ENCODE measurements at regions not wholly inside any gene's neighbourhood (a gene's known extent, or its start where the extent isn't known, plus 50 kb on each side); places are given as distances from the start of the nearest gene placed in this dataset.
"Not testable (repeated sequence)": the region's sequence is repeated elsewhere in the genome, so short reads cannot be mapped to it uniquely, and the experiment has no call there.

DNA sequence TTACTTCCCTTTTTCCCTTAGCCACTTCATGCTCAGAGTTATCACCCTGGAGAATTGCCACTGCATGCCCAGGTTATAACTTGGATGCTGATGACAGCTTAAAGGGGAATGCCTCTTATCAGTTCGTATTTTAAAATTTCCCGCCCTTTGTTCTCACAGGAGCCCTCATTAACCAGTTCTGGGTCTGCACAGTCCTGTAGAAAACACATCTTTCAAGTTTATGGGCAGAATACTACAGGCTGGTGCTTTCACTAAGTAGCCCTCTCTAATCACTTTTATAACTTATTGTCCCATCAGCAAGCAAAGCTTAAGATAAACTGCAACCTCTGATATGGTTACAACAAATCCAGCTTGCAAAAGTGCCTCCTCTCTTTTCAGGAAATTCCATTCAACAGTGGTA, 587.3 kb upstream of the UBE2E2 start:
- no peak for DNase-seq

DNA sequence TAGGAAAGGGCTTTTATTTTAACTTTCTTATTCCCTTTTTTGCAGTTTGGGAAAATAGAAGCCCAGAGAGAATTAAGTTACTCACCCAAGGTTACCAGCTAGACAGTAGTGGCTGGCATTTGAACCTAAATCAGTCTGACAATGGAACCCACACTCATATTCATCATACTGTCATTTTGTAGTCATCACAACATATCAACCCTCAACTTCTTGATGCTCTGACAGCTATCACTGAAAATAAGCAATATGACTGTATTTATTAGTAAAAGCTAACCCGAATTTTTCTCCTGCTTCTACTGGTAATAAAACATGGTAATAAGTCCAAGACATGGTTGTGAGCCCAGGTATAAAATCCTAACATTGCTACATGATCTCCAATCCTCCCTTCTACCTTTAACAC, 585.8 kb upstream of the UBE2E2 start:
- no peak for DNase-seq

DNA sequence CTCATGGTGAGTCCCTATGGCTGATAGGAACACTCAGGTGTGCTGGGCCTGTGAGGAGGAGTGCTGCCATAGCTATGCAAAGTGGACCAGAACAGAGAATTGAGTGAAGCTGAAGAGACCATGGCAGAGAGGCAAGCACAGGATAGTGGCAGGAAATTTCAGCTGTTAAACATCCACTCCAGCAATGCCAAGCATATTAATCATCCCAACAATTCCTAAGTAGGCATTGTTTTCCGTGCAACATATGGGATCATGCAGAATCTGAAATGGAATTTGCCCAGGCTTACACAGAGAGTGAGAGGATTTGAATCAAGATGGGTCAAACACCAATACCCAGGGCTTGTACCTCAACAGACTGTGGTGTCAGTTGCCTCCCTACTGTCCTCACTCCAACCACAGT, 582.6 kb upstream of the UBE2E2 start:
- DNase-seq, result no peak

DNA sequence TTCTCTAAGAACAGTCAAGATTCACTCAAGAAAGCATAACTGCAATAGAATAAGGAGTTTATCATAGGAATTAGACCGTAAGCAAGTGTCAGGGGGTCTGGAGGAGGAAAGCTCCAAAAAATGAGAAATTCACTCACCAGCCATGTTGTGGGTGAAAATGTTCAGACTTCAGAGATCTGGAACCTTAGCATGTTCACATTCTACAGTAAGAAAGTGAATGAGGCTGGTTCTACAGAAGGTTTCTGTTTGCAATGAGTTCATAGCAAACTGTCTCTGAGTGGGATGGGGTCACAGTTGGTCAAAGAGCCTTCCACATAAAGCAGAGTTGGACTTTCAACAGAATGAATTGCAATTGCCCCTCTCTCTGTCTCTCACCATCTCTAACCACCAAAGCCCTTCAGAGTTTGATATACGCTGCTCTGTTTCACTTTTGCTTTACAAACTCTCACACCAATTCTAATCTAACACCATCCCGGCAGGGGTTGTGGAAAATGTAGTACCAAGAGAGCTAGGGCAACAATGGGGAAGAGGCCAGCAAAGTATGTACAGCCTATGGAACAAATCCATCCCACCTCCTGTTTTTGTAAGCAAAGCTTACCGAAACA, 581.8 kb upstream of the UBE2E2 start:
- no peak for DNase-seq

DNA sequence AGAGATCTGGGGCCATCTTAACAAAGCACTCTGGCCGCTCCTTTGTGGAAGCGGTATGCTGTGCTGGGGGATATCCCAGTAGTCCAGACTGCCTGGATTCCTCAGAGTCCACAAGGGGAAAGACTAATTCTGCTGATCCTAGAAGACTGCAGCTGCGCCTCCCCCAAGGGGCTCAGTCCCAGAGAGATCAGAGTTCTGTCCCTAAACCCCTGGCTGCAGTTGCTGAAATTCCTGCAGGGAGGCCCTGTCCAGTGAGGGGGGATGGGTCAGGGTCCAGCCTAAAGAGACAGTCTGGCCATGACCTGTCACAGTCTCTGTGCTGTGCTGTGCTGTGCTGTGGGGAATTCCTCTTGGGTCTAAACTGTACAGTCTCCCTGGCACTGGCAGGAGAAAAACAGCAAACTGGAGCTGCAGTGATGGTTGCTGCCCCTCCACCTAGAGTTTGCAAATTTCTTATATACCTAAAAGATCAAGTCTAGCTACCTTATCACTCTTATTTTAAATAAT, 575.1 kb upstream of the UBE2E2 start:
- DNase-seq, result no peak

DNA sequence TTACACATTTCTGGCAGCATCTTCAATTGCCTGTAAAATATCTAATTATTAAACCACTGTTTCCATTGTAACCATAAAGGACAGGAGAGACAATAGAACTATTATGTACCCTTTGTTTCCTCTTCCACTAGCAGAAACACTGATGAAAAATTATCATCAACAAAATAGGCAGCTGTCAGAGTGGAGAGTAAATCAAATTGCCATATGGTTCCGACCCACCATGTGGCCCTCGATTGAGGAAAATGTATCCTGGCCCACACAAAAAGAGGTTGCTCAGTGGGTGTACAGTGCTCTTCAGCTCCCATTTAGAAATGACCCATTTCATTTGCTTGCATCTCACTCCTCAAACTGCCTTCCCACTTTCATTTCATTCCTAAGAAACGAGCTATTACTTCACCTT, 570.6 kb upstream of the UBE2E2 start:
- DNase-seq, result no peak

DNA sequence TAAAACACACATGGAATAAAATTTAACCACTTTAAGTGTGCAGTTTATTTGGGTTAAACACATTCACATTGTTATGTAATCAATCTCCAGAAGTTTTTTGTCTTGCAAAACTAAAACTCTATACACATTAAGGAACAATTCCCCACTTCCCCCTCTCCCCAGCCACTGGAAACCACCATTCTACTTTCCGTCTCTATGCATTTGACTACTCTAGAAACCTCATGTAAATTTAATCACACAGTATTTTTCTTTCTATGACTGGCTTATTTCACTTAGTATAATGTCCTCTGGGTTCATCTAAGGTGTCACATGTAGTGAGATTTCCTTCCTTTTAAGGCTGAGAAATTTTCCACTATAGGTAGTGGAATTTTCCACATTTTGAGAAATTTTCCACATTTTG, 568.7 kb upstream of the UBE2E2 start:
- no peak for DNase-seq

DNA sequence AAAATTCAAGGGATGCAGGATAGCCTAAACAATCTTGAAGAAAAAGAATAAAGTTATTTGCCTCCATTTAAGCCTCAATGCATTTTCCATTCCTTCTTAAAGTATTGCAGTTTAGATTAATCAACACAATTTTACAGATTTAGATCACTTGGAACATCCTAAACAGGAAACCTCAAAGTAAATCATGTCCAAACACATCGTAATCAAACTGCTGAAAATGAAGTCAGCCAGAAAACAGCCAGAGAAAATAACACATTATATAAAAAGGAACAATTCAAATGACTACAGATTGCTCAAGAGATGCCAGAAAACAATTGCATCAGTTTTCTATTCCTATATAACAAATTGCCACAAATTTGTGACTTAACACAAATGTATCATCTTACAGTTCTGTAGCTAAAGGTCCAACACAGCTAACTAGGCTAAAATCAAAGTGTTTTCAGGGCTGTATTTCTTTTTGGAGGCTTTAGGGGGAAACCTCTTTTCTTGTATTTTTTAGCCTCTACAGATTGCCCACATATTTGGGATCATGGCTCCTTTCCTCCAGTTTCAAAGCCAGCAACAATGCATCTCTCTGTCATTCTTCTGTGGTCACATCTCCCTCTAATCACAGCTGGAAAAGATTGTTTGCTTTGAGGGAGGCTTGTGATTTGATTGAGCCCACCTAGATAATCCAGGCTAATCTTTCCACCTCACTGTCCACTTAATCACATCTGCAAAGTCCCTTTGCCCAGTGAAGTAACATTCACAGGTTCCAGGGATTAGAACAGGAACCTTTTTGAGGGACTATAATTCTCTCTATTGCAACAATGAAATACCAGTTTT, 543.3 kb upstream of the UBE2E2 start:
- DNase-seq, result no peak

DNA sequence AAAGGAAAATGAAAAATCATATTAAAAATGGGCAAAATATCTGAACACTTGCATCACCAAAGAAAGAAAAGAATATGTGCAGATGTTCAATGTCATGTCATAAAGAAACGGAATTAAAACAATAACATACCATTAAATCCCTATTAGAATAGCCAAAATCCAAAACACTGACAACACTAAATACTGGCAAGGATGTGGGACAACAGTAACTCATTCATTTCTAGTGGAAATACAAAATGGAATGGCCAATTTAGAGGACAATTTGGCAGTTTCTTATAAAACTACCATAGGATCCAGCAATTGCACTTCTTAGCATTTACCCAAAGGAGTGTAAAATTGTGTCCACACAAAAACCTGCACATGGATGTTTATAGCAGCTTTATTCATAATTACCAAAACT, 542.5 kb upstream of the UBE2E2 start:
- no peak for DNase-seq

DNA sequence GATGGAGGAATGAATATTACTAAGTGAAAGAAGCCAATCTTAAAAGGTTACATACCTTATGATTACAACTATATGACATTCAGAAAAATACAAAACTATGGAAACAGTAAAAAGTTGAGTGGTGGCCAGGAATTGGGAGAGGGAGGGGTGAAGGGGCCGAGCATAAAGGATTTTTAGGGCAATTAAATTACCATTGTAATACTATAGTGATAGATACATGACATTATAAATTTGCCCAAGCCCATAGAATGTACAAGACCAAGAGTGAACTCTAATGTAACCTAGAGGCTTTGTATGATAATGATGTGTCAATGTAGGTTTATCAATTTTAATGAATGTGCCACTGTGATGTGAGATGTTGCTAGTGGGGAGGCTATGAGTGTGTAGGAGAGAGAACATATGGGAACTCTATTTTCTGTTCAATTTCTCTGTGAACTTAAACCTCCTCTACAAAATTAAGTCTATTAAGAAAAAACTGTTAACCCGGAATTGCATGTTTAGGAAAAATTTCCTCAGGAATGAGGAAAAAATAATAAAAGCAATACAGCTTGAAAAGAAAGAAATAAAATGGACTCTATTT, 541.9 kb upstream of the UBE2E2 start:
- DNase-seq, result no peak

DNA sequence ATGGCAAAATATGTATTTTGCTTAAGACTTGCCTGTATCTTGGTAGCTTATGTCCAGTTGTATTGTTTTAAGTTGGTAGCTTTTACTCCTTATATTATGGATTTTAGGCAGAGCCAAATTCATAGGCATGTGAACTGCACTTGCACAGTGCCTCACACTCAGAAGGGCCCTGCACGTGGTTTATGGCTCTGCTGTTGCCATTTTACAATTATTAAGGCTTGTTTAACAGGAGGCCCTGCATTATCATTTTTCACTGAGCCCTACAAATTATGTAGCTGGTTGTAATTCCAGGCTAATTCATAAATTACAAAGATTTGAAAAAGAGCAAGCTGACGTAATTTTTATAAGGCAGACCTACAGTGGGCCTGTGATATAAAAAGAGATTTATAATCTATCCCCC, 537.6 kb upstream of the UBE2E2 start:
- DNase-seq, result no peak

DNA sequence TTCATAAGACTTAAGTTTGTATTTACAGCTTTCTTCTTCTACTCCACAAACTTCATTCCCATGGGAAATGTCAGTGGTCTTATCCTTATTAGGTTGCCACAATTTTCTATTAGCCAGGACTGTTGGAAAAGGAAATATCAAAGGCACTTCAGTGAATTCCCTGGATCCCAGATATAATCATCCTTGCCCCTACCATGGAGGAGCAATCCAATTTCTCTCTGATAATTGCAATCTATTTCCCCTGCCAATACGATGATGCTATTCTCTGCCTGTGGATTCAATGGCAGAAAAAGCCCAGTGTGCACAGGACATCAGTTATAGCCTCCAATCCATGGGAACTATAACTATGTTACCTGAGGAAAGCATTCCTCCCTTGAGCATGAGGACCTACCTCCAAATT, 536.4 kb upstream of the UBE2E2 start:
- DNase-seq, result no peak

DNA sequence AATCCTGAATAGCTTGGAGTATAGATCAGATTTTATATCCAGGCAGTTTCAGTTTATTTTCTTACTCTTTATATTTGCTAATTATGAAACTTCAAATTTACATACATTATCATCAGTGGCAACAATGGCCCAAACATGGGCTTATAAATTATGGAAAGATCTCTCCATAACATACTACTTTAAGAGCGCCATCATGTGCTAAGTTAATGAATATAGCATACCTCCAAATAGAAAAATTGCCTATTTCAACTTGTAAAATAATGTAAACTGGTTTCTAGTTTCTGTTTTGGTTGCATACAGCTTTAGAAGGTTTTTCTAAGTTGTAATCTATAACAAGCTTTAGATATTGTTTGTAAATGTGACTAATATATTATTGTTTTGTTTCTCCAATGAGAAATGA, 531.3 kb upstream of the UBE2E2 start:
- DNase-seq, result no peak

DNA sequence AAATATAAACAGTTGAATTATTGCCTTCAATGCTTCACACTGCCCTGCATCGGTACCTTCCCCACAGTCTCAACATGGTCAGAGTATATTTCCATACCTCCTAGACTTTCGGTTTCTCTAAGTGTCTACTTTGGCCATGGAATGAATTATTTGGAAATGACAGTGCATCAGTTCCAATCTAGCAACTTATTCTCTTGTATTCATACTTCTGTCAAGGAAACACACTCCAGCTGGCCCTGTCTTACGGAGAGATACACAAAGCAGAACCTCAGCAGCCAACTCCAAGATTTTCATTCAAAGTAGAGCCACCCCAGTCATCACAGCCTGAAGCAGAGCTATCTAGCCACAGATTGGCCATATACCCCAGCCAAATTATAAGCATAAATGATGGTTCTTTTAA, 518.4 kb upstream of the UBE2E2 start:
- no peak for DNase-seq

DNA sequence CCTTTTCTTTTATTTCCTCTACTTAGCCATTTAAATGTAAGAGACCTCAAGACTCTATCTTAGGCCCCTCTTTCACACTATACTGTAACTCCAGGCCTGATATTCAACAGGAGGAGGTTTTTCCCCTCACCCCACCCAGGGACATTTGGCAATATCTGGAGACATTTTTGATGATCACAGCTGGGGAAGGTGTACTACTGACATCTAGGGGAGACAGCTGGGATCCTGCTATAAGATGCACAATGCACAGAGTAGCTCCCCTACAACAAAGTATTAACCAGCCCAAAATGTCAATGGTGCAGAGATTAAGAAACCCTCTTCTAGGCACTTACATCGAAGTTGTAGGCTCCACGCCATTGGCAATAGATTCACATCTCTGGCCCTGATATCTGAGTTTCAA, 517.5 kb upstream of the UBE2E2 start:
- DNase-seq, result no peak

DNA sequence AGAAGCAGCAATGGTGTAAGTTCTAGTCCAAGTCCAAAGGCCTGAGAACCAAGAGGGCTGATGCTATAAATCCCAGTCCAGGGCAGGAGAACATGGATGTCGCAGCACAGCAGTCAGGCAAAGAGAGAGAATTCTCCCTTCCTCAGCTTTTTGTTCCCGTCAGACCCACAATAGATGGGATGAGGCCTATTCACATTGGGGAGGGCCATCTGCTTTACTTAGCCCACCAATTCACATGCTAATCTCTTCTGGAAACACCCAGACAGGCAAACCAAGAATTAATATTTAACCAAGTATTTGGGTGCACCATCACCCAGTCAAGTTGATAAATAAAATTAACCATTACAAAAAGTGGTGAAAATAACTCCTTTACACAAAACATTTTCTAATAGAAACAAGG, 511.7 kb upstream of the UBE2E2 start:
- no peak for DNase-seq

DNA sequence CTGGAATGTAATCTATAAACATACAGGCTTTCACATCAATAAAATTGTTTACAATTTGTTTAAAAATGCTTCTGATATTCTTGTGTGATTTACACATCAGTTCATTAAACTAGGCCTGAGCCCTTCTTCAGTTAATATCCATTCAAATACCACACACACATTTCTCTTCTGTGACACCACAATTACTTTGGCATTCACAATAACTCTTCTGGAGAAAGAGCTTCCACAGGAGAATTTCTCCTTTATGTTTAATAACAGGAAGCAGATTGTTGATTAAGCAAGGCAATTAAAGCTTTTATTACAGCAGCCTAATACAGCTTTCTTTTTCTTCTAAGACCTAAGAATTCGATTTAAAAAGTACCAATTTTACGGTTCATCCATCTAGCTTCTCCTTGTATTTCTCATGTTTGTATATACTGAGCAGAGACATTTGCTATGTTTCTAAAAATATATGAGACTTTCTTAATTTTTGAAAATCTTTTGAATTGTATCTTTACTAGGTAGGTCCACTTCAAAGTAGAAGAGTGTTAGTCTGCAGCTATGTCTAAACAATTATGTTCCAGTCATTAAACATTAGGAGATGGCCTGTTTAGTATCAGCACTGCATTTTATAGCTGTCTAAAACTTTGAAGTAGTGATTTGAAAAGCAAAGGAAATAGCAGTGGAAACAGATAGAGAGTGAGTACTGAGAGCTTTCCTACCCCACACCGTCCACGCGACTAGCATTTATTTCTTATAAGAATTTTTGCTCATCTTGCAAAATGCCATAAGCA, 511.1 kb upstream of the UBE2E2 start:
- no peak for DNase-seq

DNA sequence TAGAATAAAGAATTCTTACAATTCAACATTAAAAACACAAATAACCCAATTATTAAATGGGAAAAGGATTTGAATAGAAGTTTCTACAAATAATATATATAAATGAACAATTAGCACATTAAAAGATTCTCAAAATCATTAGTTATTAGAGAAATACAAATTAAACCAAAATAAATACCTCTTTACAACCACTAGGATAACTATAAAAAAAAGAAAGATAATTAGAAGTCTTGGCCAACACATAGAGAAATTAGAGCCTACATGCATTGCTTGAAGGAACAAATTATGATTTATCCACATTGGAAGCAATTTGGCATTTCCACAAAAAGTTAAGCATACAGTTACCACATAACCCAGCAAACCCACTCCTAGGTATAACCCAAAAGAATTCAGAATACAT, 502.3 kb upstream of the UBE2E2 start:
- no peak for DNase-seq

DNA sequence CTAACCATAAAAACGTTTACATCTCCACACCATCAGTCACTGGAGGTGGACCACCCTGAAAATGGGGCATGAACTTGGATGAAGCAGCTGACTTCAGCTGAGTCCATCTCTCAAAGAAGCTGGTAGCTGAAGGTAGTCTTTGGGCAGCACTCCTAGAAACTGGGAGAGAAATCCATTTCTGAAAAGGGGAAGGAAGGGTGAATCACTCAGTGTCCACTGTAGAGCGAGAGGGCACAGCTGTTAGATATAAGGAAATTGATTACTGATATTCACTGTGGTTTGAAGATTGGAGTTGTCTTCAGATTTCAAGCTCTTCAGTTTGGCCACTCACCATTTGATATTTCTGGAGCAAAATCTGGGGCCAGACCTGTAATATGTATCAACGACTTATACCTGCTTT, 499.0 kb upstream of the UBE2E2 start:
- DNase-seq, result no peak

DNA sequence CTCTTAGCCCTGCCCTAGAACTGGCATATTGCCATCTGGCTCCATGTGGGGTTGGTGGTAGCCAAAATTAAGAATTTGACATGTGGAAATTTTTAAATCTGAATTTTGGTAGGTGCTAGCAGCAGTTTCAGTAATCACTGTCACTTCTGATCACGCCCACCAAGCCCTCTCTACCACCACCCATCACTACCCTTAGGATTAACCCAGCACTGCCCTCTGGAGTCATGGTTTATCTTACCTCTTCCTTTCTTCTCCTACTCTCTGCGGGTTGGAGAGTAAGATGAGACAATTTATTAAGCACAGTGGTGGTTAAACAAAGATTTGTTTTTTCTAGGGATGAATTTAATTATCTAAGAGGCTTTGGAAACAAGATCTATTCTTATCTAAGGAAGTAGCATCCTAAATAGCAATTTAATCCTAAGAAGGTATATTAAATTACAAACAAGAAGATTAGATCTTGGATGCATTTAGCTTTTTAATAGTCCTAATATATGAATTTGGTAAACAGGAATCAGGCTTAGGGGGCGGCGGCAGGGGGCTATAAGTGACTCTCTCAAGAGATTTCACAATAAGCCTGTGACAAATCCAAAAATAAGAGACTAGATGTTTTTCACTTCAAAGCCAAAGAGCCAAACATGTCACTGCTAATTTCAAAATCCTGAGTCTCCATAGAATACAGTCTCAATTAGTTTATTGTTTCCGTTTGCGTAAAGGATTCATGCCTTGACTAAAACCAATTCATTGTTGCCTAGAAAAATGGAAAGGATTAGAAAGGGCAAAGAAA, 498.4 kb upstream of the UBE2E2 start:
- no peak for DNase-seq

DNA sequence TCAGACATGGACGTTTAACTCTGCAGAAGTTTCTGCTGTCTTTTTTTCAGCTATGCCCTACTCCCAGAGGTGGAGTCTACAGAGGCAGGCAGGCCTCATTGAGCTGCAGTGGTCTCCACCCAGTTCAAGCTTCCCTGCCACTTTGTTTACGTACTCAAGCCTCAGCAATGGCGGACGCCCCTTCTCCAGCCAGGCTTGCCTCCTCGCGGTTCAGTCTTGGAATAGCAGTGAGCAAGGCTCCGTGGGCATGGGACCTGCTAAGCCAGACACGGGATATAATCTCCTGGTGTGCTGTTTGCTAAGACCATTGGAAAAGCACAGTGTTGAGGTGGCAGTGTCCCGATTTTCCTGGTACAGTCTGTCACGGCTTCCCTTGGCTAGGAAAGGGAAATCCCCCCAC, 496.2 kb upstream of the UBE2E2 start:
- DNase-seq, result not testable (repeated sequence)

DNA sequence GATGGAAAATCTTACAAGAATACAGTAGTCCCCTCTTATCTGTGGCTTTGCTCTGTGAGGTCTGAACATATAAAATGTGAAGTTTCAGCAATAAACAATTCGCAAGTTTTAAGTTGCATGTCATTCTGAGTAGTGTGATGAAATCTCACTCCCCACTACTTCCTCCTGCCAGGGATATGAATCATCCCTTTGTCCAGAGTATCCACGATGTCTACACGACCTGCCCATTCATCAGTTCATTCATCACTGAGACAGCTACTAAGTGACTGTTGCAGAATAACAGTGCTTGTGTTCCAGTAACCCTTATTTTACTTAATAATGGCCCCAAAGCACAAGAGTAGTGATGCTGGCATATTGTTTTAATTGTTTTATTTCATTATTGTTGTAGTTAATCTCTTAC, 489.2 kb upstream of the UBE2E2 start:
- no peak for DNase-seq

DNA sequence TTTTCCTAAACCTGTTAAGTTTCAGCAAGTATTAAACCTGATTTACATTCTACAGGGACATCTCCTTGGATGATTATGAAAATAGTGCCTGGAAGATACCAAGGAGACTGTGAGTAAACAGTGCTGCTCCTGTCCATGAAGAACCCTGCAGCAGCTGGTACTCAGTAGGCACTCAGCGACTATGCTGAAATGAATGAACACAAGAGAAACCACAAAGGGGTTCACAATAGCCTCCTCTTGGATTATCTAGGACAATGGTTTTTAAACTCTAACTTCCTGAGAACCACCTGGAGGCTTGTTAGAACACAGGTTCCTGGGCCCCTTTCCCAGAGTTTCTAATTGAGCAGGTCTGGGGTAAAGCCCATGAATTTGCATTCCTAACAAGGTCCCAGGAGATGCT, 488.4 kb upstream of the UBE2E2 start:
- DNase-seq, result no peak

Data from stimulated activated CD8-positive, alpha-beta memory T cell treated with anti-CD3 and anti-CD28 coated beads, Interleukin-4, amount 100 ng/mL, for 48 hours (primary cell).